SHP77 (cell line): ENCODE measurements at regions not wholly inside any gene's neighbourhood (a gene's known extent, or its start where the extent isn't known, plus 50 kb on each side); places are given as distances from the start of the nearest gene placed in this dataset.
"Not testable (repeated sequence)": the region's sequence is repeated elsewhere in the genome, so short reads cannot be mapped to it uniquely, and the experiment has no call there.

Experiments
- DNase-seq, 2 experiments: peaks; one replicate each; lab custom pipeline; 2025; lab: John Stamatoyannopoulos, UW

GRCh38 chr11:97570636-97571035, 1180.8 kb downstream of the JRKL start:
- no peak for DNase-seq

- DNase-seq, result not testable (repeated sequence)
These were observed 1184.0 kb downstream of the JRKL start for GRCh38 chr11:97573771-97574170.

GRCh38 chr11:97574976-97575665, 1185.3 kb downstream of the JRKL start:
- DNase-seq, result no peak

GRCh38 chr11:97607291-97608000, 1217.6 kb downstream of the JRKL start:
- DNase-seq, result no peak

- no peak for DNase-seq
These were observed 1220.2 kb downstream of the JRKL start for GRCh38 chr11:97610000-97610399.

- no peak for DNase-seq
These were observed 1221.0 kb downstream of the JRKL start for GRCh38 chr11:97610854-97611253.

- no peak for DNase-seq
These were observed 1221.5 kb downstream of the JRKL start for GRCh38 chr11:97611345-97611744.

GRCh38 chr11:97614606-97615005, 1224.8 kb downstream of the JRKL start:
- no peak for DNase-seq

GRCh38 chr11:97615546-97615945, 1225.7 kb downstream of the JRKL start:
- DNase-seq, result no peak

- no peak for DNase-seq
These were observed 1227.2 kb downstream of the JRKL start for GRCh38 chr11:97617031-97617430.

GRCh38 chr11:97620007-97620406, 1230.2 kb downstream of the JRKL start:
- no peak for DNase-seq

GRCh38 chr11:97621282-97621681, 1231.5 kb downstream of the JRKL start:
- no peak for DNase-seq

- DNase-seq, result no peak
These were observed 1233.0 kb downstream of the JRKL start for GRCh38 chr11:97622795-97623194.

GRCh38 chr11:97636741-97637140, 1246.9 kb downstream of the JRKL start:
- DNase-seq, result not testable (repeated sequence)

- DNase-seq, result no peak
These were observed 1247.9 kb downstream of the JRKL start for GRCh38 chr11:97637701-97638100.

GRCh38 chr11:97638641-97639224, 1248.9 kb downstream of the JRKL start:
- no peak for DNase-seq

GRCh38 chr11:97641988-97642387, 1252.2 kb downstream of the JRKL start:
- no peak for DNase-seq

GRCh38 chr11:97645736-97646135, 1255.9 kb downstream of the JRKL start:
- DNase-seq, result no peak

- no peak for DNase-seq
These were observed 1266.5 kb downstream of the JRKL start for GRCh38 chr11:97656356-97656755.

GRCh38 chr11:97657852-97658251, 1268.0 kb downstream of the JRKL start:
- no peak for DNase-seq

- no peak for DNase-seq
These were observed 1277.2 kb downstream of the JRKL start for GRCh38 chr11:97667057-97667456.

GRCh38 chr11:97683733-97684132, 1293.9 kb downstream of the JRKL start:
- peak; percentile 1 to 7 for DNase-seq
